ENCODE measurements at regions not wholly inside any gene's neighbourhood (a gene's known extent, or its start where the extent isn't known, plus 50 kb on each side); places are given as distances from the start of the nearest gene placed in this dataset.

DNA sequence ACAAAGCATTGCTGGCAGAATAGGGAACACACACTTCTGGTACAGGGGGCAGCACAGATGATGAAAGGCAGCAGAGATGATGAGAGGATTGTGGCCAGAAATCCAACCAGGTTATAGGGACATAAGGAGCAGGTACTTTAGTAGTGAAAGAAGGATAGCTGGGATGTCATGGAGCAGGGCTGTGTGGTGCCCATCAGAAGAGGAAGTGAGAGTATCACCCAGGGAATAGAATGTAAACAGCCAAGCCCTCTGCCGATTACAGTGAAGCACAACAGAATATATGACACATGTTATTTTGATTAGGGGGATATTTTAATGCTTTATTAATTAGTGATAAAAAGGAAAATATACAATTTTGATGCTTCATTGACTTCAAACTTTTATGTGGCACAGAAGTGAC, 883.4 kb upstream of the CDH2 start:
- Histone ChIP-seq H3K27ac (ENCODE audit: low read depth in 1 of 3, low read length in 2 of 3) (no peak overlapping the region), H3K4me3 (ENCODE audit: low read depth in 1 of 3, low read length in 3 of 3) (no peak overlapping the region), H3K4me1 (ENCODE audit: control insufficient read depth in 3 of 3, insufficient read depth in 2 of 3, low read depth in 1 of 3, low read length in 2 of 3) (no peaks in the 10 kb centered on the region), H3K9me3 (ENCODE audit: control insufficient read depth in 2 of 2, insufficient read depth in 1 of 2, low read depth in 1 of 2, low read length in 1 of 2) (no peaks in the 10 kb centered on the region), H3K27me3 (ENCODE audit: control insufficient read depth in 3 of 3, insufficient read depth in 3 of 3, low read length in 3 of 3) (no peaks in the 10 kb centered on the region), H3K36me3 (ENCODE audit: control insufficient read depth in 3 of 3, insufficient read depth in 2 of 3, low read depth in 1 of 3, low read length in 3 of 3) (no peaks in the 10 kb centered on the region)
- FAIRE-seq (no peak), DNase-seq (no peak)
- WGBS, 3 donors = 46 to 56% (median 56%) methylated on average over 1 of the region's 1 CpG

DNA sequence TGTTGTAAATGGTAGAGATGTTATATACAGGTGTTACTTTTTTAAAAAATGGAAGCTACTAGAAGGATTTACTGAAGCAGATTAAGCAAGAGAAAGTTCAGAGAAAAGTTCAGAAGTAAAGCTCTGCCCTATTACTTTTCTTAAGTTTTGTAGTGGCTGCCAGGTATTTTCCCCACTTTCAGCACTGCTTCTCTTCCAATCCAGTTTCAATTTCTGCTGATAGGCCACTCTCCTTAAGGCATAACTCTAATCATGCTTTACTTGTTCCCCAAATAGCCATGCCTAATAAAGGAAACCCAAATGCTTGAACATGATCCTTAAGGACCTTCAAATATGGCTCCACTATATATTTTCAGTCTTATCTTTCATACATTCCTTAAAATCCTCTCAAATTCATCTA, 880.8 kb upstream of the CDH2 start:
- no peak overlapping the region for H3K27ac ChIP-seq (ENCODE audit: low read depth in 1 of 3, low read length in 2 of 3)
- no peaks in the 10 kb centered on the region for H3K36me3 ChIP-seq (ENCODE audit: control insufficient read depth in 3 of 3, insufficient read depth in 2 of 3, low read depth in 1 of 3, low read length in 3 of 3)
- no peaks in the 10 kb centered on the region for H3K4me1 ChIP-seq (ENCODE audit: control insufficient read depth in 3 of 3, insufficient read depth in 2 of 3, low read depth in 1 of 3, low read length in 2 of 3)
- no peak for DNase-seq
- no peak overlapping the region for H3K4me3 ChIP-seq (ENCODE audit: low read depth in 1 of 3, low read length in 3 of 3)
- H3K27me3 ChIP-seq (ENCODE audit: control insufficient read depth in 3 of 3, insufficient read depth in 3 of 3, low read length in 3 of 3) = no peaks in the 10 kb centered on the region
- FAIRE-seq = no peak
- peaks cover 0 to 3% of the 10 kb centered on the region in 2 donors for H3K9me3 ChIP-seq (ENCODE audit: control insufficient read depth in 2 of 2, insufficient read depth in 1 of 2, low read depth in 1 of 2, low read length in 1 of 2)

DNA sequence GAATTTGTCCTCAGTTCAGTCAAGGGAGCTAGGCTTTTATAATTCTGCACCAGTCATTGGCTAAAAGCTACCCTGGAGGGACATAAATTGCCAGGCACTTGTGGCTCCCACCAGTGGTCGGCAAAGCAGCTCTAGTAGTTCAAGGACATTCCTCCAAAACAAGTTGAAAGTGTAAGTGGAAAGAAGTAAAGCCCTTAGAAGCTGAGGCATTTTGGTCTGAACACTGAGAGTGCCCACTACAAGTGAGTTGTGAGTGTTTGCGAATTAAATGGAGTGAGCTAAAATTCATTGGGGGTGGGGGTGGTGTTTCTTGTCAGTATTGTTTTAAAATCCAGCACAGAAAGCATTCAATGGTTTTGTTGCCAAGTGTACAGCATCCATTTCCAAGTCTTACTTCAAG, 879.9 kb upstream of the CDH2 start:
- H3K4me3 ChIP-seq (ENCODE audit: low read depth in 1 of 3, low read length in 3 of 3) = no peak overlapping the region
- no peaks in the 10 kb centered on the region for H3K36me3 ChIP-seq (ENCODE audit: control insufficient read depth in 3 of 3, insufficient read depth in 2 of 3, low read depth in 1 of 3, low read length in 3 of 3)
- WGBS, 3 donors = 63 to 70% (median 66%) methylated on average over 2 of the region's 2 CpGs
- no peaks in the 10 kb centered on the region for H3K27me3 ChIP-seq (ENCODE audit: control insufficient read depth in 3 of 3, insufficient read depth in 3 of 3, low read length in 3 of 3)
- DNase-seq = no peak
- H3K9me3 ChIP-seq (ENCODE audit: control insufficient read depth in 2 of 2, insufficient read depth in 1 of 2, low read depth in 1 of 2, low read length in 1 of 2) = peaks cover 0 to 3% of the 10 kb centered on the region in 2 donors
- H3K27ac ChIP-seq (ENCODE audit: low read depth in 1 of 3, low read length in 2 of 3) = no peak overlapping the region
- FAIRE-seq = no peak
- H3K4me1 ChIP-seq (ENCODE audit: control insufficient read depth in 3 of 3, insufficient read depth in 2 of 3, low read depth in 1 of 3, low read length in 2 of 3) = no peaks in the 10 kb centered on the region

DNA sequence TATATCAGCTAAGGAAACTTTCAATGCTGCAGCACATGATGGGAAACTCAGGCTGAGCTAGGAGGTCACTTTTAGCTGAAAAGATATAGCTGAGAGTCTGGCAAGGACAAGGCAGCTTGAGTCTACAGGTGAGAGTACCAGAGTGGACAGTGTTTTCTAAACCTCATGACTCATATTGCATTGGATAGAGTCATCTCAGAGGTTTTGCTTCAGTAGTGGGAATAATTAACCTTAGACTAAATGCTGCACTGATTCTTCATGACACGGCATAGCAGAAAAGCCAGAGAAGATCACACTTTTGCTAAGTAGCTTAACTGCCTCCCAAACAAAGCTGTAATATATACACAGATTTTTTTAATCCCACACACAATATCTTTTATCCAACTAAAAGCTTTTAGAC, 865.0 kb upstream of the CDH2 start:
- DNase-seq (no peak), FAIRE-seq (no peak)
- no peaks in the 10 kb centered on the region for H3K27me3 ChIP-seq (ENCODE audit: control insufficient read depth in 3 of 3, insufficient read depth in 3 of 3, low read length in 3 of 3)
- 85 to 92% (median 87%) methylated on average over 1 of the region's 1 CpG for WGBS, 3 donors
- no peaks in the 10 kb centered on the region for H3K9me3 ChIP-seq (ENCODE audit: control insufficient read depth in 2 of 2, insufficient read depth in 1 of 2, low read depth in 1 of 2, low read length in 1 of 2)
- H3K27ac ChIP-seq (ENCODE audit: low read depth in 1 of 3, low read length in 2 of 3) = no peak overlapping the region
- H3K4me3 ChIP-seq (ENCODE audit: low read depth in 1 of 3, low read length in 3 of 3) = no peak overlapping the region
- H3K4me1 ChIP-seq (ENCODE audit: control insufficient read depth in 3 of 3, insufficient read depth in 2 of 3, low read depth in 1 of 3, low read length in 2 of 3) = no peaks in the 10 kb centered on the region
- H3K36me3 ChIP-seq (ENCODE audit: control insufficient read depth in 3 of 3, insufficient read depth in 2 of 3, low read depth in 1 of 3, low read length in 3 of 3) = no peaks in the 10 kb centered on the region

DNA sequence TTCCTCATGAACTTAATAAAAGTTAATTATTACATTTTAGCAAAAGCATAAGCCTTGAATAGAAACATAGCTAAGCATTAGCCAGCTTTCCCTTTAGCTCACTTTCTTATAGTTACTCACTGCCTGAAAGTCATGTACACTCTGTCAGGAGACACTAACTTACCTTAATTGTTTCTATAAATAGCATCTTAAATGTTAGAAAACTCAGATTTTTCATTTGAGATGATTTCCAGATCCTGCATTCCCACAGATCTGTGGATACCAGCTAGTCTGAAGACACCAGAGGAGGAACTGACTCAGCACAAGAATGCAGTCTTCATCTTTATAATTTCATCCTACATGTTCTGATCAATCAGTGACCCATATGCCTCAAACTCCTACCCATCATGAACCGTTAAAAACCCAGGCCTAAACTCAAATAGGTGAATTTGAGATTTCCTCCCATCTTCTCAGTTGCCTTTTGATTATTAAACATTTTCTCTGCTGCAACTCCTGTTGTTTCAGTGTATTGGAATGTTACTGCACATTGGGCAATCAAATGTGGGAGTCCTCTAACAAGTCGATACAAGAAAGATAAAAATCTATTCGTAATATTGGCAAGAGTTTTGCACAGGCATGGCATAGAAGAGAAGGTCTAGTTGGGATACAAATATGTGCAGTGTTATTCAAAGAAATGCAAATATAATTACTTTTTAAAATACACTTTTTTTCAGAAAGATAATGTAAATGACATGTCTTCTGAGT, 857.4 kb upstream of the CDH2 start:
- Histone ChIP-seq H3K4me1 (ENCODE audit: control insufficient read depth in 3 of 3, insufficient read depth in 2 of 3, low read depth in 1 of 3, low read length in 2 of 3) (no peaks in the 10 kb centered on the region), H3K27ac (ENCODE audit: low read depth in 1 of 3, low read length in 2 of 3) (no peak overlapping the region), H3K4me3 (ENCODE audit: low read depth in 1 of 3, low read length in 3 of 3) (no peak overlapping the region), H3K27me3 (ENCODE audit: control insufficient read depth in 3 of 3, insufficient read depth in 3 of 3, low read length in 3 of 3) (no peaks in the 10 kb centered on the region), H3K9me3 (ENCODE audit: control insufficient read depth in 2 of 2, insufficient read depth in 1 of 2, low read depth in 1 of 2, low read length in 1 of 2) (no peaks in the 10 kb centered on the region), H3K36me3 (ENCODE audit: control insufficient read depth in 3 of 3, insufficient read depth in 2 of 3, low read depth in 1 of 3, low read length in 3 of 3) (no peaks in the 10 kb centered on the region)
- 78 to 84% (median 80%) methylated on average over 3 of the region's 3 CpGs for WGBS, 3 donors
- DNase-seq (no peak), FAIRE-seq (no peak)

DNA sequence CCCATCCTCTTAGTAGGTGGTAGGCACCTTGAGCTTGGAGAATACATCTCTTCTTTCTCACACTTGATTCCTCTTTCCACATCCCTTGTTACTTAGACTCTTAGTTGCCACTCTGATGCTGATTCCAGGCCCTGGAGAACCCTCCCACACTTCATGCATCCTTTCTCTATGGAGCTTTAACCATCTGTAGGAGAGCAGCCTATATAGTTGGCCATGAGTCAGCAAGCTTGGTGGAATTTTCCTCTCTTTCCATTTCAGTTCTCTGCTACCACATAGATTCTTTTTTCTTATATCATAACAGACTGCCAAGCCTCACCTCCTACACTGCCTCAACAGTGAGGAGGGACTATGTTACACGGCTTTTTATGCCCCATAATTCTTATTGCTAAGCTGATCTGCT, 851.6 kb upstream of the CDH2 start:
- Histone ChIP-seq H3K9me3 (ENCODE audit: control insufficient read depth in 2 of 2, insufficient read depth in 1 of 2, low read depth in 1 of 2, low read length in 1 of 2) (no peaks in the 10 kb centered on the region), H3K27ac (ENCODE audit: low read depth in 1 of 3, low read length in 2 of 3) (no peak overlapping the region), H3K27me3 (ENCODE audit: control insufficient read depth in 3 of 3, insufficient read depth in 3 of 3, low read length in 3 of 3) (no peaks in the 10 kb centered on the region), H3K4me1 (ENCODE audit: control insufficient read depth in 3 of 3, insufficient read depth in 2 of 3, low read depth in 1 of 3, low read length in 2 of 3) (no peaks in the 10 kb centered on the region), H3K36me3 (ENCODE audit: control insufficient read depth in 3 of 3, insufficient read depth in 2 of 3, low read depth in 1 of 3, low read length in 3 of 3) (no peaks in the 10 kb centered on the region), H3K4me3 (ENCODE audit: low read depth in 1 of 3, low read length in 3 of 3) (no peak overlapping the region)
- WGBS, 3 donors = 35 to 75% (median 50%) methylated on average over 1 of the region's 1 CpG
- DNase-seq (no peak), FAIRE-seq (no peak)

DNA sequence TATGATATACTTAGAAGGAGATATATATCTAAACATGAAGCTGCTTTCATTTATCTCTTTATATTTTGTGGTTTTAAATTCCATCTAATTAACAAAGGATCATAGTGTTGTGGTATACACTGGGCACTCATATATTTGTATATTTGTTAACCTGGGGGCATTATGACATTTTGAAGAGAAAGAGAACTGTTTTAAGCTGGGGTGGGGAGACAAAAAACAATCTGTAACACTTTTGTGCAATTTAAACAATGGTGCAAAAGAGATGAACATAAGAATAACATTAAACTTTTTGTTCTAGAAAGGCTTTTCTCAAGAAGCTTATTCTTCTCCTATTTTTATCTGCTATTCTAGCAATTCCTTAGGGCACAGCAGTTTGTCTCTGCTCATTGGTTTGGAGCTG, 842.0 kb upstream of the CDH2 start:
- DNase-seq (no peak), FAIRE-seq (no peak)
- Histone ChIP-seq H3K36me3 (ENCODE audit: control insufficient read depth in 3 of 3, insufficient read depth in 2 of 3, low read depth in 1 of 3, low read length in 3 of 3) (no peaks in the 10 kb centered on the region), H3K9me3 (ENCODE audit: control insufficient read depth in 2 of 2, insufficient read depth in 1 of 2, low read depth in 1 of 2, low read length in 1 of 2) (no peaks in the 10 kb centered on the region), H3K27me3 (ENCODE audit: control insufficient read depth in 3 of 3, insufficient read depth in 3 of 3, low read length in 3 of 3) (no peaks in the 10 kb centered on the region), H3K27ac (ENCODE audit: low read depth in 1 of 3, low read length in 2 of 3) (no peak overlapping the region), H3K4me3 (ENCODE audit: low read depth in 1 of 3, low read length in 3 of 3) (no peak overlapping the region), H3K4me1 (ENCODE audit: control insufficient read depth in 3 of 3, insufficient read depth in 2 of 3, low read depth in 1 of 3, low read length in 2 of 3) (no peaks in the 10 kb centered on the region)

DNA sequence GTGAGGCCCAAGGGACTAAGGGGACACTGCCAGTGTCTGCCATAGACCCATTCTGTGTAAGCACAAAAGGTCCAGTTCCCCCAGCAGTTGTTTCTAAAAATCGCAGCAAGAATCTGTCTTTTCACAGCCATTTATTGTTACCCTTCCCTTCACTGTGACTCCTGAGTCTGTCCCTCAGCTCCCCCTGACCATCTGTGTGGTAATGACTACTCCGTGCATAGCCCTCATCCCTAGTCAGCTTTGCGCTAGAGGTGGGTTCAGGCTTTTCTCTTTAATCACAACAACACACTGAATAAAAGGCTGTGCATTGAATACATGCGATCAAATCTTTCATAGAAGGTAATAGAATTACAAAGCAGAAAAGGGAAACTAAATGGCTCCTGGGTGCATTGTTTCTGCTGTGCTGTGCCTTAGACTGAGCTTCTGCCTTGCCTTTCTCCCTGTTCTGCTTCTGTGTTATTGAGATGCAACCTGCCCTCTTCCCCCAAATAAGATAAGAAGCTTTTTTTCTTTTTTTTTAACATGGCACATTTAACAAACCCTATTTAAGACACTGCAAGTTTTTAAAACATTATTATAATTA, 836.0 kb upstream of the CDH2 start:
- 87 to 91% (median 91%) methylated on average over 4 of the region's 4 CpGs for whole genome bisulfite sequencing, 3 donors
- Histone ChIP-seq H3K4me3 (ENCODE audit: low read depth in 1 of 3, low read length in 3 of 3) (no peak overlapping the region), H3K4me1 (ENCODE audit: control insufficient read depth in 3 of 3, insufficient read depth in 2 of 3, low read depth in 1 of 3, low read length in 2 of 3) (no peaks in the 10 kb centered on the region), H3K27me3 (ENCODE audit: control insufficient read depth in 3 of 3, insufficient read depth in 3 of 3, low read length in 3 of 3) (no peaks in the 10 kb centered on the region), H3K36me3 (ENCODE audit: control insufficient read depth in 3 of 3, insufficient read depth in 2 of 3, low read depth in 1 of 3, low read length in 3 of 3) (no peaks in the 10 kb centered on the region), H3K27ac (ENCODE audit: low read depth in 1 of 3, low read length in 2 of 3) (no peak overlapping the region), H3K9me3 (ENCODE audit: control insufficient read depth in 2 of 2, insufficient read depth in 1 of 2, low read depth in 1 of 2, low read length in 1 of 2) (no peaks in the 10 kb centered on the region)
- no peak for DNase-seq
- no peak for FAIRE-seq

DNA sequence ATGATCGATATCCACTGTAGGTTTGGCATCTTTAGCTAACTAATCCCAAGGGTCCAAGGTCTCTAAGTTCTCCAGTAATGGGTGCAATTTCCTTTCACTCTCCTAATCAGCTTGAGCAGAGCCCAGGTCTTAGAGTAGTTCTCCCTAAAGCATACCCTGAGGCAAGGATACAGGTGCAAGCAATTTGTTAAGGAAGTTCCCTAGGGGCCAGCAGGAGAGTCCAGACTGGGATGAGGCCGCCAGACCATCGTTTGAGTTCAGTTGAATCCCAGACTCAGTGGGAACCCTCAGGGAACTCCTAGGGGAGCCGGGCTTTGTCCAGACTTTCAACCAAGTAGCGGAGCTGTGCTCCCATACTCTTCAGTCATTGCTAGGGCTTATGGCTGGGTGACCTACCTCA, 835.4 kb upstream of the CDH2 start:
- no peak overlapping the region for H3K27ac ChIP-seq (ENCODE audit: low read depth in 1 of 3, low read length in 2 of 3)
- FAIRE-seq (no peak), DNase-seq (no peak)
- no peak overlapping the region for H3K4me3 ChIP-seq (ENCODE audit: low read depth in 1 of 3, low read length in 3 of 3)
- H3K4me1 ChIP-seq (ENCODE audit: control insufficient read depth in 3 of 3, insufficient read depth in 2 of 3, low read depth in 1 of 3, low read length in 2 of 3) = no peaks in the 10 kb centered on the region
- WGBS, 3 donors = 75 to 84% (median 83%) methylated on average over 5 of the region's 5 CpGs
- no peaks in the 10 kb centered on the region for H3K36me3 ChIP-seq (ENCODE audit: control insufficient read depth in 3 of 3, insufficient read depth in 2 of 3, low read depth in 1 of 3, low read length in 3 of 3)
- H3K9me3 ChIP-seq (ENCODE audit: control insufficient read depth in 2 of 2, insufficient read depth in 1 of 2, low read depth in 1 of 2, low read length in 1 of 2) = no peaks in the 10 kb centered on the region
- no peaks in the 10 kb centered on the region for H3K27me3 ChIP-seq (ENCODE audit: control insufficient read depth in 3 of 3, insufficient read depth in 3 of 3, low read length in 3 of 3)

All from small intestine (tissue), 7 donors.